ENCODE measurements at regions not wholly inside any gene's neighbourhood (a gene's known extent, or its start where the extent isn't known, plus 50 kb on each side); places are given as distances from the start of the nearest gene placed in this dataset.
"Not testable (repeated sequence)": the region's sequence is repeated elsewhere in the genome, so short reads cannot be mapped to it uniquely, and the experiment has no call there.

GRCh38 chr6:163732479-163732878, 318.0 kb downstream of the QKI start:
- DNase-seq = no peak
- Histone ChIP-seq H3K36me3 (replicated peaks; ENCODE audit: insufficient read depth, low read length) (no peaks in the 10 kb centered on the region), H3K4me2 (ENCODE audit: low read depth, low read length) (peak overlapping the region; percentile 12), H4K20me1 (ENCODE audit: insufficient read depth, low read length) (no peaks in the 10 kb centered on the region), H3K9ac (ENCODE audit: low read length) (no peak overlapping the region), H2AFZ (ENCODE audit: low read length) (no peak overlapping the region), H3K27me3 (replicated peaks; ENCODE audit: insufficient read depth, low read length) (no peaks in the 10 kb centered on the region), H3K79me2 (ENCODE audit: low read length) (no peaks in the 10 kb centered on the region), H3K9me3 (replicated peaks; ENCODE audit: insufficient read depth, low read length) (no peaks in the 10 kb centered on the region), H3K4me1 (ENCODE audit: low read length) (peaks cover 12% of the 10 kb centered on the region; the same call in 1 of the 2 replicates), H3K27ac (ENCODE audit: low read length) (peak overlapping the region; percentile 50; the same call in 1 of the 2 replicates), H3K9me2 (replicated peaks; ENCODE audit: insufficient read depth, low read length) (no peaks in the 10 kb centered on the region), H3F3A (ENCODE audit: insufficient read depth, low read length) (no peaks in the 10 kb centered on the region), H3K4me3 (ENCODE audit: low read length) (no peak overlapping the region)
- no peak for TF ChIP-seq CTCF (IDR thresholded peaks at IDR 0.05; ENCODE audit: low read length)
- no peak for TF ChIP-seq EZH2phosphoT487 (IDR thresholded peaks at IDR 0.05; ENCODE audit: low read length)

- not testable (repeated sequence) for H3K4me3 ChIP-seq (ENCODE audit: low read length); H3K36me3 ChIP-seq (replicated peaks; ENCODE audit: insufficient read depth, low read length); H3K9me2 ChIP-seq (replicated peaks; ENCODE audit: insufficient read depth, low read length); H2AFZ ChIP-seq (ENCODE audit: low read length); DNase-seq; H3K4me2 ChIP-seq (ENCODE audit: low read depth, low read length); H3F3A ChIP-seq (ENCODE audit: insufficient read depth, low read length); H3K9ac ChIP-seq (ENCODE audit: low read length); H3K79me2 ChIP-seq (ENCODE audit: low read length); H3K9me3 ChIP-seq (replicated peaks; ENCODE audit: insufficient read depth, low read length); H3K27me3 ChIP-seq (replicated peaks; ENCODE audit: insufficient read depth, low read length); H4K20me1 ChIP-seq (ENCODE audit: insufficient read depth, low read length)
- Histone ChIP-seq H3K27ac (ENCODE audit: low read length) (peak overlapping the region; percentile 50; the same call in 1 of the 2 replicates), H3K4me1 (ENCODE audit: low read length) (peaks cover 12% of the 10 kb centered on the region; the same call in 1 of the 2 replicates)
These were observed 317.5 kb downstream of the QKI start for GRCh38 chr6:163732014-163732351.

GRCh38 chr6:163731215-163732013, 316.9 kb downstream of the QKI start:
- peaks cover 12% of the 10 kb centered on the region; the same call in 1 of the 2 replicates for H3K4me1 ChIP-seq (ENCODE audit: low read length)
- no peak for DNase-seq
- H3K27ac ChIP-seq (ENCODE audit: low read length) = no peak overlapping the region; the same call in 1 of the 2 replicates
- H4K20me1 ChIP-seq (ENCODE audit: insufficient read depth, low read length) = no peaks in the 10 kb centered on the region
- no peak overlapping the region for H2AFZ ChIP-seq (ENCODE audit: low read length)
- H3K9me3 ChIP-seq (replicated peaks; ENCODE audit: insufficient read depth, low read length) = no peaks in the 10 kb centered on the region
- no peaks in the 10 kb centered on the region for H3F3A ChIP-seq (ENCODE audit: insufficient read depth, low read length)
- H3K9ac ChIP-seq (ENCODE audit: low read length) = no peak overlapping the region
- no peaks in the 10 kb centered on the region for H3K79me2 ChIP-seq (ENCODE audit: low read length)
- TF ChIP-seq EZH2 (optimal IDR thresholded peaks at IDR 0.05; ENCODE audit: low read depth, low read length) (no peak), CTCF (IDR thresholded peaks at IDR 0.05; ENCODE audit: low read length) (no peak)
- no peaks in the 10 kb centered on the region for H3K36me3 ChIP-seq (replicated peaks; ENCODE audit: insufficient read depth, low read length)
- no peak overlapping the region for H3K4me3 ChIP-seq (ENCODE audit: low read length)
- no peaks in the 10 kb centered on the region for H3K27me3 ChIP-seq (replicated peaks; ENCODE audit: insufficient read depth, low read length)
- H3K4me2 ChIP-seq (ENCODE audit: low read depth, low read length) = no peak overlapping the region
- no peaks in the 10 kb centered on the region for H3K9me2 ChIP-seq (replicated peaks; ENCODE audit: insufficient read depth, low read length)

Data from MM.1S (cell line).